WTC11 (cell line): ENCODE measurements at regions not wholly inside any gene's neighbourhood (a gene's known extent, or its start where the extent isn't known, plus 50 kb on each side); places are given as distances from the start of the nearest gene placed in this dataset.

Source experiments
- ATAC-seq: fragments of 200-7000 bp; cut with Tn5 transposase; 2 replicates; pipeline ENCODE4 v1.10.0; 2021; ENCODE audit warnings: mild to moderate bottlenecking, moderate library complexity
- CTCF ChIA-PET: fragments of 300-600 bp; sonication (Branson Sonifier 250); formaldehyde crosslinking; loops from one replicate; lab custom pipeline; 2021; ENCODE audit warnings: antibody characterized with exemption; lab: Charles Lee
- POLR2A ChIA-PET: fragments of 350-600 bp; sonication (Branson Sonifier 250); formaldehyde crosslinking; loops from one replicate; lab custom pipeline; 2021; ENCODE audit warnings: antibody characterized with exemption; lab: Charles Lee
- DNase-seq: peaks from one replicate; pipeline ENCODE4 v3.0.0; 2021; ENCODE audit warnings: low spot score
- H3K27ac Mint-ChIP-seq: 2 replicates; pipeline ENCODE4 v1.8.0; 2021; ENCODE audit warnings: mixed read lengths
- H3K27me3 Mint-ChIP-seq: 2 replicates; pipeline ENCODE4 v1.8.0; 2021; ENCODE audit warnings: low read depth, mild to moderate bottlenecking, moderate library complexity, mixed read lengths
- H3K36me3 Mint-ChIP-seq: 2 replicates; pipeline ENCODE4 v1.8.0; 2021; ENCODE audit warnings: mixed read lengths
- H3K4me1 Mint-ChIP-seq: 2 replicates; pipeline ENCODE4 v1.8.0; 2022; ENCODE audit warnings: mixed read lengths
- H3K4me3 Mint-ChIP-seq: 2 replicates; pipeline ENCODE4 v1.8.0; 2021; ENCODE audit warnings: mild to moderate bottlenecking, moderate library complexity, mixed read lengths
- H3K9me3 Mint-ChIP-seq: 2 replicates; pipeline ENCODE4 v1.8.0; 2021; ENCODE audit warnings: mixed read lengths
- ARID4B ChIP-seq: sonication (generic); formaldehyde crosslinking; IDR thresholded peaks from 2 replicates; pipeline ENCODE4 v1.8.0; 2023; ENCODE audit warnings: missing genetic modification reagents, mild to moderate bottlenecking, borderline replicate concordance
- ATF1 ChIP-seq: sonication (generic); formaldehyde crosslinking; IDR thresholded peaks from 2 replicates; pipeline ENCODE4 v1.8.1; 2023; ENCODE audit warnings: mild to moderate bottlenecking, moderate library complexity, missing genetic modification reagents
- CDX4 ChIP-seq: fragments of 250-450 bp; sonication (Bioruptor Pico); IDR thresholded peaks from 2 replicates; pipeline ENCODE4 v1.9.0; 2021; ENCODE audit warnings: moderate library complexity, mild to moderate bottlenecking, inconsistent platforms, borderline replicate concordance
- ELF4 ChIP-seq: sonication (generic); formaldehyde crosslinking; IDR thresholded peaks from 2 replicates; pipeline ENCODE4 v1.8.1; 2022; ENCODE audit warnings: low read depth, mild to moderate bottlenecking, moderate library complexity, missing genetic modification reagents
- JAZF1 ChIP-seq: fragments of 250-450 bp; sonication (Bioruptor Pico); IDR thresholded peaks from 2 replicates; pipeline ENCODE4 v1.9.0; 2021; ENCODE audit warnings: moderate library complexity, mild to moderate bottlenecking, inconsistent platforms
- NR1H2 ChIP-seq: sonication (generic); formaldehyde crosslinking; IDR thresholded peaks from 2 replicates; pipeline ENCODE4 v1.9.0; 2021; ENCODE audit warnings: mild to moderate bottlenecking, moderate library complexity, missing genetic modification reagents
- TEAD1 ChIP-seq: sonication (generic); formaldehyde crosslinking; IDR thresholded peaks from 2 replicates; pipeline ENCODE4 v1.8.0; 2022; ENCODE audit warnings: mild to moderate bottlenecking, missing genetic modification reagents
- USF1 ChIP-seq: sonication (generic); formaldehyde crosslinking; IDR thresholded peaks from 2 replicates; pipeline ENCODE4 v1.8.0; 2022; ENCODE audit warnings: mild to moderate bottlenecking, missing genetic modification reagents
- ZBTB43 ChIP-seq: sonication (generic); formaldehyde crosslinking; IDR thresholded peaks from 2 replicates; pipeline ENCODE4 v1.8.1; 2023; ENCODE audit warnings: mild to moderate bottlenecking, missing genetic modification reagents
- ZNF317 ChIP-seq: sonication (generic); formaldehyde crosslinking; IDR thresholded peaks from 2 replicates; pipeline ENCODE4 v1.8.1; 2023; ENCODE audit warnings: low read depth, mild to moderate bottlenecking, moderate library complexity, missing genetic modification reagents, borderline replicate concordance
- ZNF425 ChIP-seq: fragments of 250-450 bp; sonication (Bioruptor Pico); conservative IDR thresholded peaks from 2 replicates; pipeline ENCODE4 v1.9.0; 2021; ENCODE audit warnings: mild to moderate bottlenecking
- TF ChIP-seq, protein P1 (sequence below): sonication (generic); formaldehyde crosslinking; IDR thresholded peaks from 2 replicates; pipeline ENCODE4 v1.8.1; 2022; ENCODE audit warnings: missing genetic modification reagents, borderline replicate concordance
- TF ChIP-seq, protein P2 (sequence below): sonication (generic); formaldehyde crosslinking; conservative IDR thresholded peaks from 2 replicates; pipeline ENCODE4 v1.8.1; 2022; ENCODE audit warnings: mild to moderate bottlenecking, missing genetic modification reagents
- TF ChIP-seq, protein P3 (sequence below): fragments of 250-450 bp; sonication (Bioruptor Pico); IDR thresholded peaks from 2 replicates; pipeline ENCODE4 v1.9.0; 2021; ENCODE audit warnings: mild to moderate bottlenecking
- TF ChIP-seq, protein P4 (sequence below): sonication (generic); formaldehyde crosslinking; IDR thresholded peaks from 2 replicates; pipeline ENCODE4 v1.8.0; 2022; ENCODE audit warnings: mild to moderate bottlenecking, missing genetic modification reagents

DNA sequence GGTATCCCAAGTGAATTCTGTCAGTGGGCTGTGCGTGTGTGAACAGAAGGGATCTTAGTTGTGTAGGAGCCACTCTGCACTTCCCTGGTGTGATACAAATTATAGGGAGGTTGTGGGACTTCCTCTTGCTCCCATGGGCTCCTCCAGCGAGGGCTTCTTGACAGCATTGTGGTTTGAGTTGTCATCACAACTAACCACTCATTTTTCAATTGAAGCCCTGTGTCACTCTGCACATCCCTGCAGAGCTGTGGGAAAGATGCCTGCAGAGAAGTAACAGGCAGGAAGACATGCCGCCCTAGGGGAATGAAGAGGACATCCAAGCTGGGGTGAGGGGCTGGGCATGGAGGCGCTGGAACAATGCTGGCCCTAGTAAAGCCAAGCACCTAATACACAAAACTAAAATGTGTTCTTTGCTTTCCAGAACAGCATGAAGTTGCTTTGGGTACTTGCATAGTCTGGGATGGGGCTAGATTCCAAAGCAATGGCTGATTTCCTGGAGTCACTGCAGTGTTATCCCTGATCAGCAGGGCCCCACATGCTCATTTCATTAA is 692.5 kb downstream of the TOX3 start (continued):
- TF ChIP-seq ZBTB43 (CRISPR knock-in tag) = no peak
- no peak for TF ChIP-seq JAZF1 (CRISPR knock-in tag)
- TF ChIP-seq NR1H2 (CRISPR knock-in tag) = no peak
- TF ChIP-seq, protein P1, sequence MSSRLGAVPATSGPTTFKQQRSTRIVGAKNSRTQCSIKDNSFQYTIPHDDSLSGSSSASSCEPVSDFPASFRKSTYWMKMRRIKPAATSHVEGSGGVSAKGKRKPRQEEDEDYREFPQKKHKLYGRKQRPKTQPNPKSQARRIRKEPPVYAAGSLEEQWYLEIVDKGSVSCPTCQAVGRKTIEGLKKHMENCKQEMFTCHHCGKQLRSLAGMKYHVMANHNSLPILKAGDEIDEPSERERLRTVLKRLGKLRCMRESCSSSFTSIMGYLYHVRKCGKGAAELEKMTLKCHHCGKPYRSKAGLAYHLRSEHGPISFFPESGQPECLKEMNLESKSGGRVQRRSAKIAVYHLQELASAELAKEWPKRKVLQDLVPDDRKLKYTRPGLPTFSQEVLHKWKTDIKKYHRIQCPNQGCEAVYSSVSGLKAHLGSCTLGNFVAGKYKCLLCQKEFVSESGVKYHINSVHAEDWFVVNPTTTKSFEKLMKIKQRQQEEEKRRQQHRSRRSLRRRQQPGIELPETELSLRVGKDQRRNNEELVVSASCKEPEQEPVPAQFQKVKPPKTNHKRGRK = no peak
- TF ChIP-seq TEAD1 (CRISPR knock-in tag) = no peak
- TF ChIP-seq ELF4 (CRISPR knock-in tag) = no peak

GRCh38 chr16:51853586-51853985 is 693.4 kb downstream of the TOX3 start:
- Mint-ChIP-seq H3K36me3 (no peaks in the 10 kb centered on the region), H3K4me3 (no peak overlapping the region), H3K27ac (no peak overlapping the region), H3K27me3 (no peaks in the 10 kb centered on the region; the same call in 1 of the 2 replicates), H3K4me1 (peaks cover 40% of the 10 kb centered on the region), H3K9me3 (peaks cover 14% of the 10 kb centered on the region)
- ATAC-seq = no peak
- ChIA-PET POLR2A (no interaction called here), CTCF (no interaction called here)
- TF ChIP-seq, protein P2, sequence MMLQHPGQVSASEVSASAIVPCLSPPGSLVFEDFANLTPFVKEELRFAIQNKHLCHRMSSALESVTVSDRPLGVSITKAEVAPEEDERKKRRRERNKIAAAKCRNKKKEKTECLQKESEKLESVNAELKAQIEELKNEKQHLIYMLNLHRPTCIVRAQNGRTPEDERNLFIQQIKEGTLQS (CRISPR knock-in tag) = no peak
- TF ChIP-seq ATF1 (CRISPR knock-in tag) (no peak), ZNF317 (no peak), USF1 (CRISPR knock-in tag) (no peak), ARID4B (CRISPR knock-in tag) (no peak), ZNF425 (CRISPR knock-in tag) (no peak), CDX4 (CRISPR knock-in tag) (no peak)
- TF ChIP-seq, protein P3, sequence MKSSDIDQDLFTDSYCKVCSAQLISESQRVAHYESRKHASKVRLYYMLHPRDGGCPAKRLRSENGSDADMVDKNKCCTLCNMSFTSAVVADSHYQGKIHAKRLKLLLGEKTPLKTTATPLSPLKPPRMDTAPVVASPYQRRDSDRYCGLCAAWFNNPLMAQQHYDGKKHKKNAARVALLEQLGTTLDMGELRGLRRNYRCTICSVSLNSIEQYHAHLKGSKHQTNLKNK (CRISPR knock-in tag) = no peak
- TF ChIP-seq, protein P4, sequence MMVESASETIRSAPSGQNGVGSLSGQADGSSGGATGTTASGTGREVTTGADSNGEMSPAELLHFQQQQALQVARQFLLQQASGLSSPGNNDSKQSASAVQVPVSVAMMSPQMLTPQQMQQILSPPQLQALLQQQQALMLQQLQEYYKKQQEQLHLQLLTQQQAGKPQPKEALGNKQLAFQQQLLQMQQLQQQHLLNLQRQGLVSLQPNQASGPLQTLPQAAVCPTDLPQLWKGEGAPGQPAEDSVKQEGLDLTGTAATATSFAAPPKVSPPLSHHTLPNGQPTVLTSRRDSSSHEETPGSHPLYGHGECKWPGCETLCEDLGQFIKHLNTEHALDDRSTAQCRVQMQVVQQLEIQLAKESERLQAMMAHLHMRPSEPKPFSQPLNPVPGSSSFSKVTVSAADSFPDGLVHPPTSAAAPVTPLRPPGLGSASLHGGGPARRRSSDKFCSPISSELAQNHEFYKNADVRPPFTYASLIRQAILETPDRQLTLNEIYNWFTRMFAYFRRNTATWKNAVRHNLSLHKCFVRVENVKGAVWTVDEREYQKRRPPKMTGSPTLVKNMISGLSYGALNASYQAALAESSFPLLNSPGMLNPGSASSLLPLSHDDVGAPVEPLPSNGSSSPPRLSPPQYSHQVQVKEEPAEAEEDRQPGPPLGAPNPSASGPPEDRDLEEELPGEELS (CRISPR knock-in tag) = no peak
- DNase-seq = no peak
